Vagina (tissue), 2 donors: ENCODE measurements at regions not wholly inside any gene's neighbourhood (a gene's known extent, or its start where the extent isn't known, plus 50 kb on each side); places are given as distances from the start of the nearest gene placed in this dataset.

ENCODE experiments used
- DNase-seq, 2 donors: peaks; one replicate each; pipeline ENCODE4 v3.0.0-alpha.2; 2017; ENCODE audit errors: extremely low spot score in 2 of 2
- H3K27ac ChIP-seq: fragments of 200-600 bp; sonication (generic); one replicate; pipeline ENCODE4 v1.5.1; 2019
- H3K27me3 ChIP-seq: fragments of 200-600 bp; sonication (generic); one replicate; pipeline ENCODE4 v1.5.1; 2019
- H3K36me3 ChIP-seq, 2 donors: fragments of 200-600 bp; sonication (generic); one replicate each; pipeline ENCODE4 v1.5.1; 2017 to 2019
- H3K4me1 ChIP-seq: fragments of 200-600 bp; sonication (generic); one replicate; pipeline ENCODE4 v1.5.1; 2019
- H3K4me3 ChIP-seq, 2 donors: fragments of 200-600 bp; sonication (generic); 1 replicate in 1 of 2; 2 replicates in 1 of 2; pipeline ENCODE4 v1.5.1; 2016 to 2019
- H3K9me3 ChIP-seq: fragments of 200-600 bp; sonication (generic); one replicate; pipeline ENCODE4 v1.5.1; 2019
- CTCF ChIP-seq, 3 experiments: fragments of 450-650 bp in 2 of 3; fragments of 200-600 bp in 1 of 3; sonication (generic) in 1 of 3; IDR thresholded peaks; one replicate each; pipeline ENCODE4 v1.5.1; 2017 to 2019; ENCODE audit warnings: antibody characterized with exemption in 3 of 3, mild to moderate bottlenecking in 2 of 3, moderate library complexity in 2 of 3
- POLR2A ChIP-seq, 2 donors: fragments of 450-650 bp; IDR thresholded peaks; one replicate each; pipeline ENCODE4 v1.6.1; 2017; ENCODE audit warnings: antibody characterized with exemption in 2 of 2, mild to moderate bottlenecking in 2 of 2, moderate library complexity in 2 of 2
- POLR2AphosphoS5 ChIP-seq, 2 donors: sonication (generic); formaldehyde crosslinking; IDR thresholded peaks; one replicate each; pipeline ENCODE4 v1.9.0; 2017; ENCODE audit warnings: antibody characterized with exemption in 2 of 2, mild to moderate bottlenecking in 2 of 2, low read depth in 1 of 2; ENCODE audit not compliant: insufficient read depth in 1 of 2
- intact Hi-C: fragments of 100-400 bp; cut with DNase I; formaldehyde crosslinking; loops from one replicate; pipeline ENCODE4 v1.15.1; 2023

GRCh38 chr2:66242099-66242789, 192.7 kb upstream of the MEIS1 start:
- H3K4me3 ChIP-seq: no peak overlapping the region
- no peak overlapping the region for H3K27ac ChIP-seq
- no peaks in the 10 kb centered on the region for H3K9me3 ChIP-seq
- no peaks in the 10 kb centered on the region for H3K27me3 ChIP-seq
- peaks cover 16% of the 10 kb centered on the region for H3K4me1 ChIP-seq
- intact Hi-C loops: no loop called here
- no peaks in the 10 kb centered on the region for H3K36me3 ChIP-seq
- TF ChIP-seq POLR2A (IDR thresholded peaks at IDR 0.05) (no peak), CTCF (IDR thresholded peaks at IDR 0.05) (no peak), POLR2AphosphoS5 (IDR thresholded peaks at IDR 0.05; ENCODE audit: insufficient read depth in 1 of 2, low read depth in 1 of 2) (no peak)
- DNase-seq: no peak

- H3K27ac ChIP-seq: no peak overlapping the region
Measured at GRCh38 chr2:66240286-66240685, 194.6 kb upstream of the MEIS1 start.

GRCh38 chr2:66239655-66240054, 195.3 kb upstream of the MEIS1 start:
- no peak for TF ChIP-seq POLR2A (IDR thresholded peaks at IDR 0.05)
- no peak for TF ChIP-seq POLR2AphosphoS5 (IDR thresholded peaks at IDR 0.05; ENCODE audit: insufficient read depth in 1 of 2, low read depth in 1 of 2)
- TF ChIP-seq CTCF (IDR thresholded peaks at IDR 0.05): no peak
- Histone ChIP-seq H3K36me3 (no peaks in the 10 kb centered on the region), H3K9me3 (no peaks in the 10 kb centered on the region), H3K4me1 (peaks cover 16% of the 10 kb centered on the region), H3K27me3 (no peaks in the 10 kb centered on the region), H3K27ac (no peak overlapping the region), H3K4me3 (no peak overlapping the region)
- no peak for DNase-seq
- intact Hi-C loops: no loop called here

More at GRCh38 chr2:66240286-66240685, 194.6 kb upstream of the MEIS1 start:
- intact Hi-C loops: no loop called here
- Histone ChIP-seq H3K27me3 (no peaks in the 10 kb centered on the region), H3K36me3 (no peaks in the 10 kb centered on the region), H3K9me3 (no peaks in the 10 kb centered on the region), H3K4me1 (peaks cover 16% of the 10 kb centered on the region), H3K4me3 (no peak overlapping the region)
- TF ChIP-seq CTCF (IDR thresholded peaks at IDR 0.05) (no peak), POLR2A (IDR thresholded peaks at IDR 0.05) (no peak), POLR2AphosphoS5 (IDR thresholded peaks at IDR 0.05; ENCODE audit: insufficient read depth in 1 of 2, low read depth in 1 of 2) (peak in 1 of 2 donors; percentile 38)
- no peak for DNase-seq

- H3K36me3 ChIP-seq: no peaks in the 10 kb centered on the region
- no peak for TF ChIP-seq POLR2AphosphoS5 (IDR thresholded peaks at IDR 0.05; ENCODE audit: insufficient read depth in 1 of 2, low read depth in 1 of 2)
- no peak for TF ChIP-seq POLR2A (IDR thresholded peaks at IDR 0.05)
- no peak for TF ChIP-seq CTCF (IDR thresholded peaks at IDR 0.05)
- intact Hi-C loops: no loop called here
- DNase-seq: no peak
- no peak overlapping the region for H3K4me3 ChIP-seq
- H3K9me3 ChIP-seq: no peaks in the 10 kb centered on the region
- H3K4me1 ChIP-seq: peaks cover 16% of the 10 kb centered on the region
- no peak overlapping the region for H3K27ac ChIP-seq
- H3K27me3 ChIP-seq: no peaks in the 10 kb centered on the region
Measured at GRCh38 chr2:66237803-66238379, 197.0 kb upstream of the MEIS1 start.
